ENCODE measurements at regions not wholly inside any gene's neighbourhood (a gene's known extent, or its start where the extent isn't known, plus 50 kb on each side); places are given as distances from the start of the nearest gene placed in this dataset.

DNA sequence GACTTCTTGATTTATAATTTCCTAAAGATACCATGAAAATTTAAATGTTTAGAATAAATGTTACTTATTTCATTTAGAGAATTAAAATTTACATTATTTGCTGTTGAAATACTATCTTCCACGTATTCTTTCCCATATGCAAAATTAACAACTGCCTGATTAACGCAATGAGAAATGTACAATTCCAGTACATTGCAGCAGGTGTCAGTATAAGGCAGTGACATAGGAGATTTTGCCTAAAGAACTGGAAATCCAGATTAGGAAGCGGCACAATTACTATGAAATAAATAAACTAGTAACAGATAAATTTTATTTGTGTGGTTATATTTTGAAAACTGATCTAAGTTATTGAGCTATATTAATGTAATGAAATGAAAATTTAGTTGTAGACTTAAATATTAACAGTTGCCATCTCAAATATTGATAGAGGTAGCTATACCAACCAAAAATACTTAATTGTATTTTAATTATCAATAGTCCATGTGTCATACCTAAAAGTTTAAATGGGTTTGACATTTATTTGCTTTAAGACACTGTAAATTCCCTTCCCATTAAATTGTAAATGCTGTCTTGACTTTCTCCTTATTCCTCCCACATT, 300.2 kb downstream of the UTRN start:
- DNase-seq: no peak
- no peaks in the 10 kb centered on the region for H3K4me1 ChIP-seq
- H3K27ac ChIP-seq: no peak overlapping the region
- H3K27me3 ChIP-seq: no peaks in the 10 kb centered on the region
- intact Hi-C loops (cut with DNase I): loop anchor here (10.0 kb wide), 3 partner anchors 189 to 1049 kb away; no protein-coding TSS in a partner anchor
- no peak overlapping the region for H3K9ac ChIP-seq (ENCODE audit: low read depth in 2 of 2, low read length in 2 of 2)
- no peaks in the 10 kb centered on the region for H3K36me3 ChIP-seq
- H3K4me3 ChIP-seq: no peak overlapping the region
- no peaks in the 10 kb centered on the region for H3K9me3 ChIP-seq
- TF ChIP-seq, protein P1, sequence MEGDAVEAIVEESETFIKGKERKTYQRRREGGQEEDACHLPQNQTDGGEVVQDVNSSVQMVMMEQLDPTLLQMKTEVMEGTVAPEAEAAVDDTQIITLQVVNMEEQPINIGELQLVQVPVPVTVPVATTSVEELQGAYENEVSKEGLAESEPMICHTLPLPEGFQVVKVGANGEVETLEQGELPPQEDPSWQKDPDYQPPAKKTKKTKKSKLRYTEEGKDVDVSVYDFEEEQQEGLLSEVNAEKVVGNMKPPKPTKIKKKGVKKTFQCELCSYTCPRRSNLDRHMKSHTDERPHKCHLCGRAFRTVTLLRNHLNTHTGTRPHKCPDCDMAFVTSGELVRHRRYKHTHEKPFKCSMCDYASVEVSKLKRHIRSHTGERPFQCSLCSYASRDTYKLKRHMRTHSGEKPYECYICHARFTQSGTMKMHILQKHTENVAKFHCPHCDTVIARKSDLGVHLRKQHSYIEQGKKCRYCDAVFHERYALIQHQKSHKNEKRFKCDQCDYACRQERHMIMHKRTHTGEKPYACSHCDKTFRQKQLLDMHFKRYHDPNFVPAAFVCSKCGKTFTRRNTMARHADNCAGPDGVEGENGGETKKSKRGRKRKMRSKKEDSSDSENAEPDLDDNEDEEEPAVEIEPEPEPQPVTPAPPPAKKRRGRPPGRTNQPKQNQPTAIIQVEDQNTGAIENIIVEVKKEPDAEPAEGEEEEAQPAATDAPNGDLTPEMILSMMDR (IDR thresholded peaks at IDR 0.05): peak; percentile 58

- Histone ChIP-seq H3K9ac (ENCODE audit: low read depth in 2 of 2, low read length in 2 of 2) (no peak overlapping the region), H3K4me3 (no peak overlapping the region), H3K9me3 (no peaks in the 10 kb centered on the region), H3K27me3 (no peaks in the 10 kb centered on the region), H3K4me1 (no peaks in the 10 kb centered on the region), H3K36me3 (no peaks in the 10 kb centered on the region), H3K27ac (no peak overlapping the region)
- intact Hi-C loops (cut with DNase I): loop anchor here (10.0 kb wide), 3 partner anchors 188 to 1048 kb away; no protein-coding TSS in a partner anchor
- TF ChIP-seq, protein P1 (IDR thresholded peaks at IDR 0.05): no peak
- DNase-seq: no peak
These were observed 301.9 kb downstream of the UTRN start for GRCh38 chr6:144586986-144587385.

GRCh38 chr6:144588697-144589325, 303.7 kb downstream of the UTRN start:
- Histone ChIP-seq H3K4me1 (no peaks in the 10 kb centered on the region), H3K27me3 (no peaks in the 10 kb centered on the region), H3K27ac (no peak overlapping the region), H3K9ac (ENCODE audit: low read depth in 2 of 2, low read length in 2 of 2) (no peak overlapping the region), H3K4me3 (no peak overlapping the region), H3K9me3 (no peaks in the 10 kb centered on the region), H3K36me3 (no peaks in the 10 kb centered on the region)
- DNase-seq: no peak
- TF ChIP-seq, protein P1 (IDR thresholded peaks at IDR 0.05): no peak
- intact Hi-C loops (cut with DNase I): loop anchor here (10.0 kb wide), 3 partner anchors 186 to 1046 kb away; no protein-coding TSS in a partner anchor

DNA sequence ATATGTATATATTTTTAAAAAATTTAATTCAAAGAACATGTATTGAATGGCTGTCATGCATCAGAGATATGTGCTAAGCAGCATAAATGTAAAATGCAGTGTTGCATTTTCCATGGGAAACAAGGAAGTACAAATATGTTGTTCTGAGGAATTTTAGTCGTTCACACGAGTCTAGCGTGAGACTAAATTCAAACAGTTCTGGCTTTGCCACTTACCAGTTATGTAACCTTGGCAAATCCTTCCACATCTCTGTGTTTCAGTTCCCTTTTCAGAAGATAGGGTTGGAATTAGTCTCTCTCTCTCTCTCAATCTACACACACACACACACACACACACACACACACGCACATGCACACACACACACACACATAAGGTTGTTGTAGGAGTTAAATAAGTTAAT, 305.4 kb downstream of the UTRN start:
- Histone ChIP-seq H3K36me3 (no peaks in the 10 kb centered on the region), H3K9me3 (no peaks in the 10 kb centered on the region), H3K27ac (no peak overlapping the region), H3K4me1 (no peaks in the 10 kb centered on the region), H3K27me3 (no peaks in the 10 kb centered on the region), H3K4me3 (no peak overlapping the region), H3K9ac (ENCODE audit: low read depth in 2 of 2, low read length in 2 of 2) (no peak overlapping the region)
- TF ChIP-seq, protein P1 (IDR thresholded peaks at IDR 0.05): no peak
- intact Hi-C loops (cut with DNase I): no loop called here
- no peak for DNase-seq

GRCh38 chr6:144593392-144593791, 308.3 kb downstream of the UTRN start:
- H3K9ac ChIP-seq (ENCODE audit: low read depth in 2 of 2, low read length in 2 of 2): no peak overlapping the region
- no peak for DNase-seq
- intact Hi-C loops (cut with DNase I): no loop called here
- TF ChIP-seq, protein P1 (IDR thresholded peaks at IDR 0.05): no peak
- no peaks in the 10 kb centered on the region for H3K27me3 ChIP-seq
- no peaks in the 10 kb centered on the region for H3K4me1 ChIP-seq
- no peak overlapping the region for H3K27ac ChIP-seq
- H3K36me3 ChIP-seq: no peaks in the 10 kb centered on the region
- no peaks in the 10 kb centered on the region for H3K9me3 ChIP-seq
- H3K4me3 ChIP-seq: no peak overlapping the region
